ENCODE measurements at regions not wholly inside any gene's neighbourhood (a gene's known extent, or its start where the extent isn't known, plus 50 kb on each side); places are given as distances from the start of the nearest gene placed in this dataset.

DNA sequence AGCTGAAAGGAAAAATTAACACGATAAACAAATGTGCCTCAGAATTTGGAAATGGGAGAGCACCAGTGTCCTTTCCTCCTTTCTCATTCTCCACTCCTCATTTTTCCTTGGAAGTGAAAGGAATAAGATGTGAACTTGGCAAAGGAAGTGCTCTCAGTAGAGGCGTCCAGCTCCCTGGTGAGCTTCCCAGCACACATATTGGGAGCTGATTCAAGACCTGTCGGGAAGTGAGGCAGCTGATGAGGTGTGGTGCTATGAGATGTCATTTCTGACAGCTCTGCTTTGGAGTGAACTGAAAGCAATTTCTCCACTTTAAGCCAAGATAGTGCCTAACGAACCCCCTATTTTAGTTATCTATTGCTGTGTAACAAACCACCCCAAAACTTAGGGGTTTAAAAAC is 238.5 kb upstream of the IRX3 start:
- DNase-seq (ENCODE audit: low read depth, low spot score) (no peak), ATAC-seq (no peak)
- intact Hi-C loops (cut with micrococcal nuclease; ENCODE audit: unreplicated experiment) (no loop called here), in situ Hi-C loops (cut with HindIII; ENCODE audit: low pct_unique_long_range_greater_than_20kb, low sequenced_read_pairs) (no loop called here)
- H3K4me3 ChIP-seq (ENCODE audit: low read depth in 2 of 2, low read length in 2 of 2), result no peak overlapping the region
- H3K27ac ChIP-seq (ENCODE audit: low read length), result no peak overlapping the region
- H3K36me3 ChIP-seq (ENCODE audit: control insufficient read depth, insufficient read depth, low read length), result no peaks in the 10 kb centered on the region
- no peaks in the 10 kb centered on the region for H3K4me1 ChIP-seq (ENCODE audit: control insufficient read depth, insufficient read depth, low read length)
- no peaks in the 10 kb centered on the region for H3K27me3 ChIP-seq (ENCODE audit: control insufficient read depth, insufficient read depth, low read length)
- TF ChIP-seq SIN3A (IDR thresholded peaks at IDR 0.05; ENCODE audit: borderline replicate concordance, insufficient read depth, low read depth, low read length), result no peak
- BruUV-seq (replicated peaks), result no TSS peak
- peaks cover 4% of the 10 kb centered on the region; the same call in 1 of the 2 replicates for H3K9me3 ChIP-seq (ENCODE audit: control insufficient read depth, insufficient read depth, low read depth, low read length)
- ChIA-PET CTCF (no interaction called here), POLR2A (no interaction called here)

DNA sequence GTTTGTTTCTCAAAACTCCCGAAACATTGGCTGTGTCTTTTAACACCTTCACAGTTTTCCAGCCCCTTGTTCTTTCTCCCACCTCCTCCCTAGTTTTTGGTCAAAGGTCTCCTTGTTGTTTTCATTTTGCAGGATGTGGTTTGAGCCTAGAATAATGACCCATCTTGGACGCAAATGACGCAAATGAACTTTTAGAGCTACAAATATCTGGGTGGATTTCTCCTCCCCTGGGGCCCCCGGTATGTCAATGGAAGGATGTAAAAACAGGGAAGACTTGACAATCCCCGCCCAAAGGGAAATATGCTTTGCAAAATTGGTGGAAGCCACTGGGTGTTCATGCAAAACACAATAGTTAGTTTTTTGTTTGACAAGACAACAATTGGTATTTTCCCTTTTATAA is 236.0 kb upstream of the IRX3 start:
- TF ChIP-seq, protein P1, sequence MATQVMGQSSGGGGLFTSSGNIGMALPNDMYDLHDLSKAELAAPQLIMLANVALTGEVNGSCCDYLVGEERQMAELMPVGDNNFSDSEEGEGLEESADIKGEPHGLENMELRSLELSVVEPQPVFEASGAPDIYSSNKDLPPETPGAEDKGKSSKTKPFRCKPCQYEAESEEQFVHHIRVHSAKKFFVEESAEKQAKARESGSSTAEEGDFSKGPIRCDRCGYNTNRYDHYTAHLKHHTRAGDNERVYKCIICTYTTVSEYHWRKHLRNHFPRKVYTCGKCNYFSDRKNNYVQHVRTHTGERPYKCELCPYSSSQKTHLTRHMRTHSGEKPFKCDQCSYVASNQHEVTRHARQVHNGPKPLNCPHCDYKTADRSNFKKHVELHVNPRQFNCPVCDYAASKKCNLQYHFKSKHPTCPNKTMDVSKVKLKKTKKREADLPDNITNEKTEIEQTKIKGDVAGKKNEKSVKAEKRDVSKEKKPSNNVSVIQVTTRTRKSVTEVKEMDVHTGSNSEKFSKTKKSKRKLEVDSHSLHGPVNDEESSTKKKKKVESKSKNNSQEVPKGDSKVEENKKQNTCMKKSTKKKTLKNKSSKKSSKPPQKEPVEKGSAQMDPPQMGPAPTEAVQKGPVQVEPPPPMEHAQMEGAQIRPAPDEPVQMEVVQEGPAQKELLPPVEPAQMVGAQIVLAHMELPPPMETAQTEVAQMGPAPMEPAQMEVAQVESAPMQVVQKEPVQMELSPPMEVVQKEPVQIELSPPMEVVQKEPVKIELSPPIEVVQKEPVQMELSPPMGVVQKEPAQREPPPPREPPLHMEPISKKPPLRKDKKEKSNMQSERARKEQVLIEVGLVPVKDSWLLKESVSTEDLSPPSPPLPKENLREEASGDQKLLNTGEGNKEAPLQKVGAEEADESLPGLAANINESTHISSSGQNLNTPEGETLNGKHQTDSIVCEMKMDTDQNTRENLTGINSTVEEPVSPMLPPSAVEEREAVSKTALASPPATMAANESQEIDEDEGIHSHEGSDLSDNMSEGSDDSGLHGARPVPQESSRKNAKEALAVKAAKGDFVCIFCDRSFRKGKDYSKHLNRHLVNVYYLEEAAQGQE (IDR thresholded peaks at IDR 0.05; ENCODE audit: insufficient read depth in 1 of 2, low read depth in 2 of 2, low read length in 1 of 2), result no peak
- no peak for TF ChIP-seq TCF7L2 (IDR thresholded peaks at IDR 0.05; ENCODE audit: low read depth, low read length)
- TF ChIP-seq, protein P2, sequence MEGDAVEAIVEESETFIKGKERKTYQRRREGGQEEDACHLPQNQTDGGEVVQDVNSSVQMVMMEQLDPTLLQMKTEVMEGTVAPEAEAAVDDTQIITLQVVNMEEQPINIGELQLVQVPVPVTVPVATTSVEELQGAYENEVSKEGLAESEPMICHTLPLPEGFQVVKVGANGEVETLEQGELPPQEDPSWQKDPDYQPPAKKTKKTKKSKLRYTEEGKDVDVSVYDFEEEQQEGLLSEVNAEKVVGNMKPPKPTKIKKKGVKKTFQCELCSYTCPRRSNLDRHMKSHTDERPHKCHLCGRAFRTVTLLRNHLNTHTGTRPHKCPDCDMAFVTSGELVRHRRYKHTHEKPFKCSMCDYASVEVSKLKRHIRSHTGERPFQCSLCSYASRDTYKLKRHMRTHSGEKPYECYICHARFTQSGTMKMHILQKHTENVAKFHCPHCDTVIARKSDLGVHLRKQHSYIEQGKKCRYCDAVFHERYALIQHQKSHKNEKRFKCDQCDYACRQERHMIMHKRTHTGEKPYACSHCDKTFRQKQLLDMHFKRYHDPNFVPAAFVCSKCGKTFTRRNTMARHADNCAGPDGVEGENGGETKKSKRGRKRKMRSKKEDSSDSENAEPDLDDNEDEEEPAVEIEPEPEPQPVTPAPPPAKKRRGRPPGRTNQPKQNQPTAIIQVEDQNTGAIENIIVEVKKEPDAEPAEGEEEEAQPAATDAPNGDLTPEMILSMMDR (IDR thresholded peaks at IDR 0.05), result no peak
- no peak for TF ChIP-seq SIN3A (IDR thresholded peaks at IDR 0.05; ENCODE audit: borderline replicate concordance, insufficient read depth, low read depth, low read length)
- TF ChIP-seq POLR2AphosphoS5 (IDR thresholded peaks at IDR 0.05; ENCODE audit: low read depth, low read length), result no peak
- H3K27ac ChIP-seq (ENCODE audit: low read length), result no peak overlapping the region
- no TSS peak for BruUV-seq (replicated peaks)
- in situ Hi-C loops (cut with HindIII; ENCODE audit: low pct_unique_long_range_greater_than_20kb, low sequenced_read_pairs), result no loop called here
- peaks cover 4% of the 10 kb centered on the region; the same call in 1 of the 2 replicates for H3K9me3 ChIP-seq (ENCODE audit: control insufficient read depth, insufficient read depth, low read depth, low read length)
- ATAC-seq (no peak), DNase-seq (ENCODE audit: low read depth, low spot score) (no peak)
- intact Hi-C loops (cut with micrococcal nuclease; ENCODE audit: unreplicated experiment), result no loop called here
- no peak overlapping the region for H3K4me3 ChIP-seq (ENCODE audit: low read depth in 2 of 2, low read length in 2 of 2)
- no peaks in the 10 kb centered on the region for H3K27me3 ChIP-seq (ENCODE audit: control insufficient read depth, insufficient read depth, low read length)
- H3K36me3 ChIP-seq (ENCODE audit: control insufficient read depth, insufficient read depth, low read length), result no peaks in the 10 kb centered on the region
- ChIA-PET CTCF (no interaction called here), POLR2A (no interaction called here)
- H3K4me1 ChIP-seq (ENCODE audit: control insufficient read depth, insufficient read depth, low read length), result no peaks in the 10 kb centered on the region

DNA sequence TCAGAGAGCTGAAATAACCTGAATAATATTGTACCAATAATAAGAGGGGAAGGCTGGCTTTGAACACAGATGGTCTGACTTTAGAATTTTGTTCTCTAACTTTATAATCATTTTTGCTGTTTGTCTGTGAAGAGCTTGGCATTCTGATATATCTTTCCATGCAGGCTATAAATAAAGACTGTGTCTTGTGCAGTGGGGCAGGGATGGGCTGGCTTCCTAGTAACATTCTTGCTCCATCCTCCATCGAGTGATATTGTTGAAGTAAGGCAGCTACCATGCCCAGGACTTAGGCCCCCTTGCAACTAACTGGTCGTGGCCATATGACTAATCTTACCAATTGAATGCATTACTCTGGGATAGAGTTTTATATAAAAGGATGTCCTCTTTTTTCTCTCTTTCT is 234.7 kb upstream of the IRX3 start:
- in situ Hi-C loops (cut with HindIII; ENCODE audit: low pct_unique_long_range_greater_than_20kb, low sequenced_read_pairs) (no loop called here), intact Hi-C loops (cut with micrococcal nuclease; ENCODE audit: unreplicated experiment) (no loop called here)
- Histone ChIP-seq H3K4me3 (ENCODE audit: low read depth in 2 of 2, low read length in 2 of 2) (no peak overlapping the region), H3K9me3 (ENCODE audit: control insufficient read depth, insufficient read depth, low read depth, low read length) (peaks cover 4% of the 10 kb centered on the region; the same call in 1 of the 2 replicates), H3K36me3 (ENCODE audit: control insufficient read depth, insufficient read depth, low read length) (no peaks in the 10 kb centered on the region), H3K27me3 (ENCODE audit: control insufficient read depth, insufficient read depth, low read length) (no peaks in the 10 kb centered on the region), H3K27ac (ENCODE audit: low read length) (no peak overlapping the region), H3K4me1 (ENCODE audit: control insufficient read depth, insufficient read depth, low read length) (no peaks in the 10 kb centered on the region)
- POLR2A ChIA-PET, result no interaction called here
- CTCF ChIA-PET, result no interaction called here
- ATAC-seq, result no peak
- no TSS peak for BruUV-seq (replicated peaks)
- TF ChIP-seq, protein P1 (IDR thresholded peaks at IDR 0.05; ENCODE audit: insufficient read depth in 1 of 2, low read depth in 2 of 2, low read length in 1 of 2), result no peak
- TF ChIP-seq TCF7L2 (IDR thresholded peaks at IDR 0.05; ENCODE audit: low read depth, low read length) (no peak), POLR2AphosphoS5 (IDR thresholded peaks at IDR 0.05; ENCODE audit: low read depth, low read length) (no peak), SIN3A (IDR thresholded peaks at IDR 0.05; ENCODE audit: borderline replicate concordance, insufficient read depth, low read depth, low read length) (no peak)
- TF ChIP-seq, protein P2 (IDR thresholded peaks at IDR 0.05), result no peak
- no peak for DNase-seq (ENCODE audit: low read depth, low spot score)
